ENCODE measurements at regions not wholly inside any gene's neighbourhood (a gene's known extent, or its start where the extent isn't known, plus 50 kb on each side); places are given as distances from the start of the nearest gene placed in this dataset.

DNA sequence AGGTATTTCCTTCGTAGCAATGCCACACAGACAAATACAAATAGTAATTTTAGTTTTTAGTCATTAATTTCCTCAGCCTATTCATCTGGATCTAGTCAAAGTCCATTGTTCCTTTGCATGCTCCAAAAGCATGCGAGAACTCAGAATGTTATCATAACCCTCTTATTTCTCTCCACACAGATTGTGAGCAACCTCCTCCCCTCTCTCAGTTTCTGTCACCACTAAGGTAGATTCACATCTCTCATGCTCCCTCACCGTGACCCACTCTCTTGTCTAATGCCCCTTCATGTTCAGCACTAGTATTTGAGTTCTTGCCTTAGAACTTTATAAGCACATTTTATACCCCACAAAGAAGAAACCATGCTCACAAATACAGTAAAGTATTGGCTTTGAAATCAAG is 582.4 kb downstream of the PLA2G4A start:
- no peak for DNase-seq
- no peaks in the 10 kb centered on the region for H3K4me1 ChIP-seq
- TF ChIP-seq POLR2AphosphoS5 (IDR thresholded peaks at IDR 0.05) (no peak), EP300 (IDR thresholded peaks at IDR 0.05) (no peak), POLR2A (IDR thresholded peaks at IDR 0.05) (no peak)
- TF ChIP-seq, protein P1, sequence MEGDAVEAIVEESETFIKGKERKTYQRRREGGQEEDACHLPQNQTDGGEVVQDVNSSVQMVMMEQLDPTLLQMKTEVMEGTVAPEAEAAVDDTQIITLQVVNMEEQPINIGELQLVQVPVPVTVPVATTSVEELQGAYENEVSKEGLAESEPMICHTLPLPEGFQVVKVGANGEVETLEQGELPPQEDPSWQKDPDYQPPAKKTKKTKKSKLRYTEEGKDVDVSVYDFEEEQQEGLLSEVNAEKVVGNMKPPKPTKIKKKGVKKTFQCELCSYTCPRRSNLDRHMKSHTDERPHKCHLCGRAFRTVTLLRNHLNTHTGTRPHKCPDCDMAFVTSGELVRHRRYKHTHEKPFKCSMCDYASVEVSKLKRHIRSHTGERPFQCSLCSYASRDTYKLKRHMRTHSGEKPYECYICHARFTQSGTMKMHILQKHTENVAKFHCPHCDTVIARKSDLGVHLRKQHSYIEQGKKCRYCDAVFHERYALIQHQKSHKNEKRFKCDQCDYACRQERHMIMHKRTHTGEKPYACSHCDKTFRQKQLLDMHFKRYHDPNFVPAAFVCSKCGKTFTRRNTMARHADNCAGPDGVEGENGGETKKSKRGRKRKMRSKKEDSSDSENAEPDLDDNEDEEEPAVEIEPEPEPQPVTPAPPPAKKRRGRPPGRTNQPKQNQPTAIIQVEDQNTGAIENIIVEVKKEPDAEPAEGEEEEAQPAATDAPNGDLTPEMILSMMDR (IDR thresholded peaks at IDR 0.05), result no peak
- H3K36me3 ChIP-seq, result no peaks in the 10 kb centered on the region
- WGBS, 2 donors, result 77 to 91% methylated on average over 3 of the region's 3 CpGs
- H3K27me3 ChIP-seq, result no peaks in the 10 kb centered on the region
- no peaks in the 10 kb centered on the region for H3K9me3 ChIP-seq
- intact Hi-C loops (cut with DNase I), result no loop called here
- no peak overlapping the region for H3K4me3 ChIP-seq
- H3K27ac ChIP-seq, result no peak overlapping the region

- no peak overlapping the region for H3K4me3 ChIP-seq
- DNase-seq, result no peak
- no peaks in the 10 kb centered on the region for H3K9me3 ChIP-seq
- H3K27me3 ChIP-seq, result no peaks in the 10 kb centered on the region
- no peaks in the 10 kb centered on the region for H3K36me3 ChIP-seq
- H3K4me1 ChIP-seq, result no peaks in the 10 kb centered on the region
- WGBS, 2 donors, result 62 to 80% methylated on average over 2 of the region's 2 CpGs
- intact Hi-C loops (cut with DNase I), result no loop called here
- H3K27ac ChIP-seq, result no peak overlapping the region
- TF ChIP-seq, protein P1 (IDR thresholded peaks at IDR 0.05), result peak in 1 of 4 experiments; percentile 18
- no peak for TF ChIP-seq POLR2A (IDR thresholded peaks at IDR 0.05)
Measured at GRCh38 chr1:187413405-187414169, 584.8 kb downstream of the PLA2G4A start.

DNA sequence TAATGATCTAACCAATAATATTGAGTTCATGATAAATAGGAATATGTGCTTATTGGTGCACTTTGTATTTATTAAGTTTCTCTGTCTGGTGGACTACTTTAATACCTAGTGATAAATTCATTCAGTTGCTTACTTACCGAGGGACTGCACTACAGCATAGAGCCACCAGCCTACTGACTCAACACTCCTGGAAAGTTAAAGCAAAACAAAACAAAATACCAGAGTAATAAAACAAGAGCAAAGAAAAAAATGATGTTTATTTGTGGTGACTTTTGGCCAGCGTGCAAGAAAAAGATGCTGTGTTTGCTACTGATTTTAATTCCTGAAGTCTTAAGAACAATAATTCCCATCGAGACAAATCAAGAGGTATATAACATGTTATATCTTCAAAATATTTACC is 586.3 kb downstream of the PLA2G4A start:
- Histone ChIP-seq H3K27me3 (no peaks in the 10 kb centered on the region), H3K36me3 (no peaks in the 10 kb centered on the region), H3K4me1 (no peaks in the 10 kb centered on the region), H3K4me3 (no peak overlapping the region), H3K27ac (no peak overlapping the region), H3K9me3 (no peaks in the 10 kb centered on the region)
- TF ChIP-seq EP300 (IDR thresholded peaks at IDR 0.05) (no peak), POLR2AphosphoS5 (IDR thresholded peaks at IDR 0.05) (no peak)
- TF ChIP-seq, protein P1 (IDR thresholded peaks at IDR 0.05), result no peak
- 37 to 60% methylated on average over 3 of the region's 3 CpGs for WGBS, 2 donors
- DNase-seq, result no peak
- intact Hi-C loops (cut with DNase I), result no loop called here

GRCh38 chr1:187417520-187417919 is 588.8 kb downstream of the PLA2G4A start:
- H3K27ac ChIP-seq, result no peak overlapping the region
- no peak overlapping the region for H3K4me3 ChIP-seq
- H3K9me3 ChIP-seq, result no peaks in the 10 kb centered on the region
- no peaks in the 10 kb centered on the region for H3K4me1 ChIP-seq
- H3K27me3 ChIP-seq, result no peaks in the 10 kb centered on the region
- H3K36me3 ChIP-seq, result no peaks in the 10 kb centered on the region
- TF ChIP-seq, protein P1 (IDR thresholded peaks at IDR 0.05), result no peak
- TF ChIP-seq POLR2AphosphoS5 (IDR thresholded peaks at IDR 0.05), result no peak
- intact Hi-C loops (cut with DNase I), result no loop called here
- no peak for DNase-seq
- WGBS, 2 donors, result 72 to 80% methylated on average over 2 of the region's 2 CpGs

GRCh38 chr1:187433598-187433997 is 604.8 kb downstream of the PLA2G4A start:
- H3K9me3 ChIP-seq, result no peaks in the 10 kb centered on the region
- H3K36me3 ChIP-seq, result no peaks in the 10 kb centered on the region
- DNase-seq, result no peak
- H3K4me1 ChIP-seq, result no peaks in the 10 kb centered on the region
- 96% methylated on average over 1 of the region's 1 CpG for WGBS, 2 donors
- no peak for TF ChIP-seq POLR2AphosphoS5 (IDR thresholded peaks at IDR 0.05)
- TF ChIP-seq, protein P1 (IDR thresholded peaks at IDR 0.05), result no peak
- TF ChIP-seq POLR2A (IDR thresholded peaks at IDR 0.05), result no peak
- no peak for TF ChIP-seq EP300 (IDR thresholded peaks at IDR 0.05)
- no peak overlapping the region for H3K27ac ChIP-seq
- H3K27me3 ChIP-seq, result no peaks in the 10 kb centered on the region
- H3K4me3 ChIP-seq, result no peak overlapping the region
- intact Hi-C loops (cut with DNase I), result no loop called here

All from sigmoid colon (tissue), 6 donors.